NCI-H1417 treated with DMSO at 0.1 percent for 48 hours (cell line): ENCODE measurements at regions not wholly inside any gene's neighbourhood (a gene's known extent, or its start where the extent isn't known, plus 50 kb on each side); places are given as distances from the start of the nearest gene placed in this dataset.

Source experiments
- DNase-seq: peaks from one replicate; lab custom pipeline; 2025; lab: John Stamatoyannopoulos, UW

- DNase-seq = no peak
Measured at GRCh38 chr14:104425763-104426646, 153.6 kb upstream of the C14orf180 start.

- DNase-seq = no peak
Measured at GRCh38 chr14:104427131-104427851, 152.3 kb upstream of the C14orf180 start.

GRCh38 chr14:104428333-104428851 lies 151.2 kb upstream of the C14orf180 start:
- no peak for DNase-seq

- no peak for DNase-seq
Measured at GRCh38 chr14:104428860-104429259, 150.7 kb upstream of the C14orf180 start.

GRCh38 chr14:104429291-104429861 lies 150.2 kb upstream of the C14orf180 start:
- no peak for DNase-seq

- no peak for DNase-seq
Measured at GRCh38 chr14:104431351-104431928, 148.1 kb upstream of the C14orf180 start.

GRCh38 chr14:104431929-104432541 lies 147.5 kb upstream of the C14orf180 start:
- DNase-seq = no peak

- DNase-seq = no peak
Measured at GRCh38 chr14:104432611-104433231, 146.8 kb upstream of the C14orf180 start.

- no peak for DNase-seq
Measured at GRCh38 chr14:104433401-104434213, 146.0 kb upstream of the C14orf180 start.

GRCh38 chr14:104434214-104435076 lies 145.1 kb upstream of the C14orf180 start:
- DNase-seq = no peak

- DNase-seq = no peak
Measured at GRCh38 chr14:104435147-104436046, 144.2 kb upstream of the C14orf180 start.

GRCh38 chr14:104436047-104436591 lies 143.4 kb upstream of the C14orf180 start:
- DNase-seq = no peak

GRCh38 chr14:104436741-104437701 lies 142.5 kb upstream of the C14orf180 start:
- peak; percentile 55 for DNase-seq

GRCh38 chr14:104437703-104438102 lies 141.9 kb upstream of the C14orf180 start:
- no peak for DNase-seq

- no peak for DNase-seq
Measured at GRCh38 chr14:104438166-104438887, 141.2 kb upstream of the C14orf180 start.

GRCh38 chr14:104439625-104440024 lies 139.9 kb upstream of the C14orf180 start:
- DNase-seq = no peak
